Thyroid gland (tissue), 4 donors: ENCODE measurements at regions not wholly inside any gene's neighbourhood (a gene's known extent, or its start where the extent isn't known, plus 50 kb on each side); places are given as distances from the start of the nearest gene placed in this dataset.

Experiments used
- DNase-seq, 2 donors: peaks; one replicate each; pipeline ENCODE4 v3.0.0-alpha.2; 2019
- H3K27ac ChIP-seq, 3 donors: fragments of 200-600 bp; sonication (generic); 1 replicate in 2 of 3; 2 replicates in 1 of 3; pipeline ENCODE4 v1.5.1; 2016 to 2019; ENCODE audit warnings: mild to moderate bottlenecking in 1 of 3, moderate library complexity in 1 of 3
- H3K27me3 ChIP-seq: fragments of 200-600 bp; sonication (generic); one replicate; pipeline ENCODE4 v1.5.1; 2019
- H3K36me3 ChIP-seq, 2 donors: fragments of 200-600 bp; sonication (generic); one replicate each; pipeline ENCODE4 v1.5.1; 2016 to 2019
- H3K4me1 ChIP-seq, 2 donors: fragments of 200-600 bp; sonication (generic); one replicate each; pipeline ENCODE4 v1.5.1; 2017 to 2019
- H3K4me3 ChIP-seq, 3 donors: fragments of 200-600 bp; sonication (generic); replicated peaks in 1 of 3; 1 replicate in 2 of 3; 2 replicates in 1 of 3; pipeline ENCODE4 v1.5.1; 2016; ENCODE audit warnings: mild to moderate bottlenecking in 1 of 3
- H3K9me3 ChIP-seq: fragments of 200-600 bp; sonication (generic); one replicate; pipeline ENCODE4 v1.5.1; 2017
- POLR2A ChIP-seq, 2 donors: fragments of 450-650 bp; IDR thresholded peaks; one replicate each; pipeline ENCODE4 v1.6.1; 2017; ENCODE audit warnings: antibody characterized with exemption in 2 of 2, mild to moderate bottlenecking in 2 of 2, moderate library complexity in 1 of 2
- WGBS, 2 donors: methylation state at CpG; one replicate each; pipeline ENCODE4 v1.1.5; 2017; 5-methylcytosine and 5-hydroxymethylcytosine counted together
- intact Hi-C: fragments of 100-400 bp; cut with DNase I; formaldehyde crosslinking; loops from one replicate; pipeline ENCODE4 v1.15.1; 2023
- TF ChIP-seq, protein P1 (sequence below), 6 experiments: fragments of 200-600 bp in 3 of 6; fragments of 450-650 bp in 3 of 6; sonication (generic) in 3 of 6; IDR thresholded peaks; one replicate each; pipeline ENCODE4 v1.5.1; 2016 to 2019; ENCODE audit warnings: antibody characterized with exemption in 6 of 6, mild to moderate bottlenecking in 2 of 6, inconsistent platforms in 1 of 6, moderate library complexity in 1 of 6

GRCh38 chr2:104215269-104216161 lies 638.4 kb upstream of the POU3F3 start:
- no peaks in the 10 kb centered on the region for H3K4me1 ChIP-seq
- DNase-seq, result no peak
- no peak overlapping the region for H3K4me3 ChIP-seq
- intact Hi-C loops, result no loop called here
- H3K27me3 ChIP-seq, result no peaks in the 10 kb centered on the region
- no peaks in the 10 kb centered on the region for H3K36me3 ChIP-seq
- 32 to 34% methylated on average over 14 of the region's 14 CpGs for WGBS, 2 donors
- no peak overlapping the region for H3K27ac ChIP-seq
- no peak for TF ChIP-seq POLR2A (IDR thresholded peaks at IDR 0.05)
- TF ChIP-seq, protein P1, sequence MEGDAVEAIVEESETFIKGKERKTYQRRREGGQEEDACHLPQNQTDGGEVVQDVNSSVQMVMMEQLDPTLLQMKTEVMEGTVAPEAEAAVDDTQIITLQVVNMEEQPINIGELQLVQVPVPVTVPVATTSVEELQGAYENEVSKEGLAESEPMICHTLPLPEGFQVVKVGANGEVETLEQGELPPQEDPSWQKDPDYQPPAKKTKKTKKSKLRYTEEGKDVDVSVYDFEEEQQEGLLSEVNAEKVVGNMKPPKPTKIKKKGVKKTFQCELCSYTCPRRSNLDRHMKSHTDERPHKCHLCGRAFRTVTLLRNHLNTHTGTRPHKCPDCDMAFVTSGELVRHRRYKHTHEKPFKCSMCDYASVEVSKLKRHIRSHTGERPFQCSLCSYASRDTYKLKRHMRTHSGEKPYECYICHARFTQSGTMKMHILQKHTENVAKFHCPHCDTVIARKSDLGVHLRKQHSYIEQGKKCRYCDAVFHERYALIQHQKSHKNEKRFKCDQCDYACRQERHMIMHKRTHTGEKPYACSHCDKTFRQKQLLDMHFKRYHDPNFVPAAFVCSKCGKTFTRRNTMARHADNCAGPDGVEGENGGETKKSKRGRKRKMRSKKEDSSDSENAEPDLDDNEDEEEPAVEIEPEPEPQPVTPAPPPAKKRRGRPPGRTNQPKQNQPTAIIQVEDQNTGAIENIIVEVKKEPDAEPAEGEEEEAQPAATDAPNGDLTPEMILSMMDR (IDR thresholded peaks at IDR 0.05), result no peak
- no peaks in the 10 kb centered on the region for H3K9me3 ChIP-seq

GRCh38 chr2:104233591-104233990 lies 620.3 kb upstream of the POU3F3 start:
- Histone ChIP-seq H3K27me3 (no peaks in the 10 kb centered on the region), H3K4me1 (no peaks in the 10 kb centered on the region), H3K4me3 (no peak overlapping the region), H3K9me3 (no peaks in the 10 kb centered on the region), H3K36me3 (no peaks in the 10 kb centered on the region), H3K27ac (no peak overlapping the region)
- intact Hi-C loops, result no loop called here
- TF ChIP-seq POLR2A (IDR thresholded peaks at IDR 0.05), result no peak
- TF ChIP-seq, protein P1 (IDR thresholded peaks at IDR 0.05), result no peak
- DNase-seq, result no peak
- WGBS, 2 donors, result 96 to 97% methylated on average over 1 of the region's 1 CpG

- TF ChIP-seq, protein P1 (IDR thresholded peaks at IDR 0.05), result no peak
- TF ChIP-seq POLR2A (IDR thresholded peaks at IDR 0.05), result no peak
- DNase-seq, result no peak
- H3K27ac ChIP-seq, result no peak overlapping the region
- intact Hi-C loops, result no loop called here
- WGBS, 2 donors, result 85 to 90% methylated on average over 5 of the region's 5 CpGs
- no peaks in the 10 kb centered on the region for H3K9me3 ChIP-seq
- no peaks in the 10 kb centered on the region for H3K27me3 ChIP-seq
- H3K4me1 ChIP-seq, result no peaks in the 10 kb centered on the region
- no peak overlapping the region for H3K4me3 ChIP-seq
- H3K36me3 ChIP-seq, result no peaks in the 10 kb centered on the region
These were observed 617.4 kb upstream of the POU3F3 start for GRCh38 chr2:104236491-104236890.

DNA sequence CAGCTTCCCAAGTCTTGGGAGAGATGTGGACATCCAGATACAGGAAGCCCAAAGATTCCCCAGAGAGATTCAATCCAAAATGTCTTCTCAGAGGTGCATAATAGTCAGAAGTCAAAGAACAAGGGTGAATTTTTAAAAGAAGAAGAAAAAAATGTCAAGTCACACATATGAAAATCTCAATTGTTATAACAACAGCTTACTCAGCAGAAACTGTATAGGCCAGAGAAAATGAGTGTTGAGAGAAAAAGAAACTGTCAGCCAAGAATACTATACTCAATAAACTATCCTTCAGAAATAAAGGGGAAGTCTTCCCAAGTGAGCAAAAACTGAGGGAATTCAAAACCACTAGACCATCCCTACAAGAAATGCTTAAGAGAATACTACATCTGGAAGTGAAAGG lies 612.9 kb upstream of the POU3F3 start:
- intact Hi-C loops, result no loop called here
- DNase-seq, result no peak
- H3K9me3 ChIP-seq, result no peaks in the 10 kb centered on the region
- no peak overlapping the region for H3K27ac ChIP-seq
- TF ChIP-seq, protein P1 (IDR thresholded peaks at IDR 0.05), result no peak
- TF ChIP-seq POLR2A (IDR thresholded peaks at IDR 0.05), result no peak
- no peak overlapping the region for H3K4me3 ChIP-seq
- H3K4me1 ChIP-seq, result no peaks in the 10 kb centered on the region
- no peaks in the 10 kb centered on the region for H3K27me3 ChIP-seq
- H3K36me3 ChIP-seq, result no peaks in the 10 kb centered on the region

- Histone ChIP-seq H3K9me3 (no peaks in the 10 kb centered on the region), H3K27me3 (no peaks in the 10 kb centered on the region), H3K27ac (no peak overlapping the region), H3K4me1 (no peaks in the 10 kb centered on the region), H3K36me3 (no peaks in the 10 kb centered on the region), H3K4me3 (no peak overlapping the region)
- TF ChIP-seq, protein P1 (IDR thresholded peaks at IDR 0.05), result no peak
- TF ChIP-seq POLR2A (IDR thresholded peaks at IDR 0.05), result no peak
- DNase-seq, result no peak
- intact Hi-C loops, result no loop called here
- WGBS, 2 donors, result 61 to 62% methylated on average over 4 of the region's 4 CpGs
These were observed 604.3 kb upstream of the POU3F3 start for GRCh38 chr2:104249629-104250028.
